Spinal cord (tissue), 9 donors: ENCODE measurements at regions not wholly inside any gene's neighbourhood (a gene's known extent, or its start where the extent isn't known, plus 50 kb on each side); places are given as distances from the start of the nearest gene placed in this dataset.

Experiments used
- DNase-seq, 6 donors: peaks; one replicate each; pipeline versions ENCODE4 v3.0.0 to v3.0.0-alpha.2; 2013 to 2015; ENCODE audit warnings: low spot score in 6 of 6, low read depth in 4 of 6
- H3K27ac ChIP-seq: one replicate; pipeline ENCODE4 v1.5.1; 2013; ENCODE audit warnings: low read depth, low read length, control low read depth
- H3K27me3 ChIP-seq: one replicate; pipeline ENCODE4 v1.6.1; 2013; ENCODE audit warnings: low read length; ENCODE audit not compliant: control insufficient read depth, insufficient read depth
- H3K36me3 ChIP-seq: one replicate; pipeline ENCODE4 v1.6.1; 2013; ENCODE audit warnings: low read length; ENCODE audit not compliant: control insufficient read depth, insufficient read depth
- H3K4me1 ChIP-seq: one replicate; pipeline ENCODE4 v1.6.1; 2013; ENCODE audit warnings: low read length; ENCODE audit not compliant: control insufficient read depth, insufficient read depth
- H3K4me3 ChIP-seq: one replicate; pipeline ENCODE4 v1.5.1; 2013; ENCODE audit warnings: low read depth, low read length, control low read depth
- H3K9me3 ChIP-seq: one replicate; pipeline ENCODE4 v1.6.1; 2013; ENCODE audit warnings: low read length; ENCODE audit not compliant: control insufficient read depth, insufficient read depth
- WGBS: methylation state at CpG from one replicate; pipeline ENCODE4 v1.1.5; 2013; ENCODE audit warnings: missing lambda C conversion rate; ENCODE audit not compliant: insufficient coverage; 5-methylcytosine and 5-hydroxymethylcytosine counted together
- donor health status: healthy.

GRCh38 chr4:10344824-10345223 lies 112.4 kb downstream of the ZNF518B start:
- Histone ChIP-seq H3K4me3 (no peak overlapping the region), H3K9me3 (no peaks in the 10 kb centered on the region), H3K4me1 (no peaks in the 10 kb centered on the region), H3K36me3 (no peaks in the 10 kb centered on the region), H3K27ac (no peak overlapping the region), H3K27me3 (no peaks in the 10 kb centered on the region)
- no peak for DNase-seq
- 100% methylated on average over 2 of the region's 4 CpGs for WGBS

GRCh38 chr4:10343656-10344055 lies 113.6 kb downstream of the ZNF518B start:
- no peak overlapping the region for H3K27ac ChIP-seq
- WGBS, result 100% methylated on average over 2 of the region's 2 CpGs
- H3K4me3 ChIP-seq, result no peak overlapping the region
- H3K27me3 ChIP-seq, result no peaks in the 10 kb centered on the region
- H3K36me3 ChIP-seq, result no peaks in the 10 kb centered on the region
- no peaks in the 10 kb centered on the region for H3K9me3 ChIP-seq
- no peaks in the 10 kb centered on the region for H3K4me1 ChIP-seq
- no peak for DNase-seq

GRCh38 chr4:10342866-10343265 lies 114.4 kb downstream of the ZNF518B start:
- 56% methylated on average over 2 of the region's 2 CpGs for WGBS
- no peaks in the 10 kb centered on the region for H3K27me3 ChIP-seq
- H3K4me3 ChIP-seq, result no peak overlapping the region
- H3K4me1 ChIP-seq, result no peaks in the 10 kb centered on the region
- H3K36me3 ChIP-seq, result no peaks in the 10 kb centered on the region
- DNase-seq, result peak in 1 of 6 donors; percentile 31
- no peak overlapping the region for H3K27ac ChIP-seq
- H3K9me3 ChIP-seq, result no peaks in the 10 kb centered on the region

- no peaks in the 10 kb centered on the region for H3K36me3 ChIP-seq
- no peak overlapping the region for H3K4me3 ChIP-seq
- no peaks in the 10 kb centered on the region for H3K27me3 ChIP-seq
- 80% methylated on average over 1 of the region's 4 CpGs for WGBS
- no peak for DNase-seq
- no peaks in the 10 kb centered on the region for H3K9me3 ChIP-seq
- H3K4me1 ChIP-seq, result no peaks in the 10 kb centered on the region
- H3K27ac ChIP-seq, result no peak overlapping the region
Measured at GRCh38 chr4:10336471-10336870, 120.8 kb downstream of the ZNF518B start.

- H3K36me3 ChIP-seq, result no peaks in the 10 kb centered on the region
- H3K4me1 ChIP-seq, result no peaks in the 10 kb centered on the region
- WGBS, result 79% methylated on average over 5 of the region's 8 CpGs
- H3K27me3 ChIP-seq, result no peaks in the 10 kb centered on the region
- no peak overlapping the region for H3K4me3 ChIP-seq
- H3K9me3 ChIP-seq, result no peaks in the 10 kb centered on the region
- no peak for DNase-seq
- no peak overlapping the region for H3K27ac ChIP-seq
Measured at GRCh38 chr4:10335050-10335449, 122.2 kb downstream of the ZNF518B start.

GRCh38 chr4:10334506-10335028 lies 122.7 kb downstream of the ZNF518B start:
- Histone ChIP-seq H3K4me1 (no peaks in the 10 kb centered on the region), H3K27me3 (no peaks in the 10 kb centered on the region), H3K4me3 (no peak overlapping the region), H3K9me3 (no peaks in the 10 kb centered on the region), H3K36me3 (no peaks in the 10 kb centered on the region), H3K27ac (no peak overlapping the region)
- DNase-seq, result no peak
- 20% methylated on average over 1 of the region's 3 CpGs for WGBS

- WGBS, result no CpG with 5 or more reads among the region's 1 CpG
- no peaks in the 10 kb centered on the region for H3K27me3 ChIP-seq
Measured at GRCh38 chr4:10333942-10334341, 123.3 kb downstream of the ZNF518B start.

GRCh38 chr4:10326075-10326474 lies 131.2 kb downstream of the ZNF518B start:
- H3K4me1 ChIP-seq, result no peaks in the 10 kb centered on the region
- no peaks in the 10 kb centered on the region for H3K36me3 ChIP-seq
- no peak overlapping the region for H3K27ac ChIP-seq
- H3K27me3 ChIP-seq, result no peaks in the 10 kb centered on the region
- H3K4me3 ChIP-seq, result no peak overlapping the region
- H3K9me3 ChIP-seq, result no peaks in the 10 kb centered on the region
- DNase-seq, result no peak
- no CpG with 5 or more reads among the region's 5 CpGs for WGBS

More at GRCh38 chr4:10333942-10334341, 123.3 kb downstream of the ZNF518B start:
- H3K27ac ChIP-seq, result no peak overlapping the region
- H3K36me3 ChIP-seq, result no peaks in the 10 kb centered on the region
- no peaks in the 10 kb centered on the region for H3K9me3 ChIP-seq
- H3K4me3 ChIP-seq, result no peak overlapping the region
- DNase-seq, result no peak
- no peaks in the 10 kb centered on the region for H3K4me1 ChIP-seq

- 75% methylated on average over 1 of the region's 2 CpGs for WGBS
- DNase-seq, result no peak
Measured at GRCh38 chr4:10321931-10322330, 135.3 kb downstream of the ZNF518B start.

GRCh38 chr4:10320130-10320529 lies 137.1 kb downstream of the ZNF518B start:
- 70% methylated on average over 4 of the region's 4 CpGs for WGBS
- no peak overlapping the region for H3K27ac ChIP-seq
- H3K36me3 ChIP-seq, result no peaks in the 10 kb centered on the region
- H3K4me3 ChIP-seq, result no peak overlapping the region
- H3K4me1 ChIP-seq, result no peaks in the 10 kb centered on the region
- DNase-seq, result no peak
- no peaks in the 10 kb centered on the region for H3K9me3 ChIP-seq
- H3K27me3 ChIP-seq, result no peaks in the 10 kb centered on the region

More at GRCh38 chr4:10321931-10322330, 135.3 kb downstream of the ZNF518B start:
- no peak overlapping the region for H3K27ac ChIP-seq
- no peaks in the 10 kb centered on the region for H3K36me3 ChIP-seq
- H3K27me3 ChIP-seq, result no peaks in the 10 kb centered on the region
- H3K4me3 ChIP-seq, result no peak overlapping the region
- H3K4me1 ChIP-seq, result no peaks in the 10 kb centered on the region
- no peaks in the 10 kb centered on the region for H3K9me3 ChIP-seq
